Activated CD4-positive, alpha-beta memory T cell treated with anti-CD3 and anti-CD28 coated beads for 36 hours (primary cell): ENCODE measurements at regions not wholly inside any gene's neighbourhood (a gene's known extent, or its start where the extent isn't known, plus 50 kb on each side); places are given as distances from the start of the nearest gene placed in this dataset.

Experiments
- CTCF ChIA-PET: fragments of 350-600 bp; sonication (Branson Sonifier 250); formaldehyde crosslinking; loops from one replicate; lab custom pipeline; 2021; ENCODE audit warnings: antibody characterized with exemption, inconsistent platforms; lab: Charles Lee
- POLR2A ChIA-PET: fragments of 350-600 bp; sonication (Branson Sonifier 250); formaldehyde crosslinking; loops from one replicate; lab custom pipeline; 2021; ENCODE audit warnings: antibody characterized with exemption; lab: Charles Lee
- DNase-seq: peaks from one replicate; pipeline ENCODE4 v3.0.0-alpha.2; 2020
- H3K27ac Mint-ChIP-seq: one replicate; pipeline ENCODE4 v1.8.0; 2021; ENCODE audit warnings: mixed read lengths
- H3K27me3 Mint-ChIP-seq: one replicate; pipeline ENCODE4 v1.8.0; 2021; ENCODE audit warnings: mixed read lengths
- H3K36me3 Mint-ChIP-seq: one replicate; pipeline ENCODE4 v1.8.0; 2021; ENCODE audit warnings: mixed read lengths
- H3K4me1 Mint-ChIP-seq: one replicate; pipeline ENCODE4 v1.8.0; 2021; ENCODE audit warnings: low read depth, mixed read lengths
- H3K4me3 Mint-ChIP-seq: one replicate; pipeline ENCODE4 v1.8.0; 2021; ENCODE audit warnings: mild to moderate bottlenecking, mixed read lengths
- H3K9me3 Mint-ChIP-seq: one replicate; pipeline ENCODE4 v1.8.0; 2021; ENCODE audit warnings: mixed read lengths
- intact Hi-C: fragments of 100-400 bp; cut with micrococcal nuclease; formaldehyde crosslinking; loops from one replicate; pipeline ENCODE4 v1.15.1; 2023

- no peaks in the 10 kb centered on the region for H3K9me3 Mint-ChIP-seq
- H3K27ac Mint-ChIP-seq = no peak overlapping the region
- H3K4me1 Mint-ChIP-seq = no peaks in the 10 kb centered on the region
- DNase-seq = no peak
- POLR2A ChIA-PET = no interaction called here
- peaks cover 48% of the 10 kb centered on the region for H3K27me3 Mint-ChIP-seq
- H3K36me3 Mint-ChIP-seq = no peaks in the 10 kb centered on the region
- H3K4me3 Mint-ChIP-seq = no peak overlapping the region
- intact Hi-C loops = no loop called here
- CTCF ChIA-PET = no interaction called here
Observed at GRCh38 chr11:116502641-116503061, 270.1 kb downstream of the BUD13 start.

GRCh38 chr11:116501728-116502127, 271.1 kb downstream of the BUD13 start:
- DNase-seq = no peak
- H3K27ac Mint-ChIP-seq = no peak overlapping the region
- H3K27me3 Mint-ChIP-seq = peaks cover 46% of the 10 kb centered on the region
- H3K36me3 Mint-ChIP-seq = no peaks in the 10 kb centered on the region
- H3K4me3 Mint-ChIP-seq = no peak overlapping the region
- CTCF ChIA-PET = no interaction called here
- no peaks in the 10 kb centered on the region for H3K4me1 Mint-ChIP-seq
- intact Hi-C loops = no loop called here
- POLR2A ChIA-PET = interaction anchor here (0.5 kb wide), 1 partner anchor 1327 kb away, joined by 4 read pairs; no protein-coding TSS in a partner anchor
- no peaks in the 10 kb centered on the region for H3K9me3 Mint-ChIP-seq

GRCh38 chr11:116500947-116501602, 271.7 kb downstream of the BUD13 start:
- DNase-seq = no peak
- intact Hi-C loops = no loop called here
- CTCF ChIA-PET = no interaction called here
- POLR2A ChIA-PET = interaction anchor here (0.5 kb wide), 1 partner anchor 1327 kb away, joined by 4 read pairs; no protein-coding TSS in a partner anchor
- no peaks in the 10 kb centered on the region for H3K4me1 Mint-ChIP-seq
- H3K36me3 Mint-ChIP-seq = no peaks in the 10 kb centered on the region
- no peak overlapping the region for H3K4me3 Mint-ChIP-seq
- H3K27me3 Mint-ChIP-seq = peaks cover 44% of the 10 kb centered on the region
- no peaks in the 10 kb centered on the region for H3K9me3 Mint-ChIP-seq
- H3K27ac Mint-ChIP-seq = no peak overlapping the region

- Mint-ChIP-seq H3K27ac (no peak overlapping the region), H3K4me3 (no peak overlapping the region), H3K9me3 (no peaks in the 10 kb centered on the region), H3K4me1 (no peaks in the 10 kb centered on the region), H3K36me3 (no peaks in the 10 kb centered on the region), H3K27me3 (peaks cover 40% of the 10 kb centered on the region)
- ChIA-PET CTCF (interaction anchor here (0.7 to 2.3 kb wide), 6 partner anchors 9 to 141 kb away, joined by 3 to 8 read pairs (median 4); no protein-coding TSS in a partner anchor), POLR2A (no interaction called here)
- DNase-seq = no peak
- intact Hi-C loops = no loop called here
Observed at GRCh38 chr11:116500026-116500946, 272.5 kb downstream of the BUD13 start.

- H3K36me3 Mint-ChIP-seq = no peaks in the 10 kb centered on the region
- H3K9me3 Mint-ChIP-seq = no peaks in the 10 kb centered on the region
- CTCF ChIA-PET = interaction anchor here (0.7 to 2.3 kb wide), 9 partner anchors 8 to 142 kb away, joined by 3 to 8 read pairs (median 4); no protein-coding TSS in a partner anchor
- no peak overlapping the region for H3K27ac Mint-ChIP-seq
- POLR2A ChIA-PET = no interaction called here
- no peaks in the 10 kb centered on the region for H3K4me1 Mint-ChIP-seq
- H3K4me3 Mint-ChIP-seq = no peak overlapping the region
- intact Hi-C loops = no loop called here
- DNase-seq = peak; percentile 72
- peaks cover 37% of the 10 kb centered on the region for H3K27me3 Mint-ChIP-seq
Observed at GRCh38 chr11:116499396-116500003, 273.3 kb downstream of the BUD13 start.

- Mint-ChIP-seq H3K4me3 (no peak overlapping the region), H3K27me3 (peaks cover 26% of the 10 kb centered on the region), H3K27ac (no peak overlapping the region), H3K36me3 (no peaks in the 10 kb centered on the region), H3K9me3 (no peaks in the 10 kb centered on the region), H3K4me1 (no peaks in the 10 kb centered on the region)
- ChIA-PET POLR2A (no interaction called here), CTCF (interaction anchor here (0.9 to 2.3 kb wide), 5 partner anchors 9 to 1173 kb away, joined by 3 to 8 read pairs (median 4); no protein-coding TSS in a partner anchor)
- intact Hi-C loops = no loop called here
- no peak for DNase-seq
Observed at GRCh38 chr11:116498161-116498560, 274.6 kb downstream of the BUD13 start.

GRCh38 chr11:116492600-116492999, 280.2 kb downstream of the BUD13 start:
- ChIA-PET POLR2A (no interaction called here), CTCF (no interaction called here)
- no peaks in the 10 kb centered on the region for H3K9me3 Mint-ChIP-seq
- no peak overlapping the region for H3K4me3 Mint-ChIP-seq
- no peak for DNase-seq
- no peak overlapping the region for H3K27ac Mint-ChIP-seq
- no peaks in the 10 kb centered on the region for H3K4me1 Mint-ChIP-seq
- peaks cover 5% of the 10 kb centered on the region for H3K27me3 Mint-ChIP-seq
- intact Hi-C loops = no loop called here
- no peaks in the 10 kb centered on the region for H3K36me3 Mint-ChIP-seq

GRCh38 chr11:116488836-116489389, 283.9 kb downstream of the BUD13 start:
- intact Hi-C loops = no loop called here
- DNase-seq = no peak
- H3K27me3 Mint-ChIP-seq = peaks cover 10% of the 10 kb centered on the region
- no peaks in the 10 kb centered on the region for H3K4me1 Mint-ChIP-seq
- H3K36me3 Mint-ChIP-seq = no peaks in the 10 kb centered on the region
- no peak overlapping the region for H3K27ac Mint-ChIP-seq
- H3K4me3 Mint-ChIP-seq = no peak overlapping the region
- ChIA-PET CTCF (no interaction called here), POLR2A (no interaction called here)
- H3K9me3 Mint-ChIP-seq = no peaks in the 10 kb centered on the region

- CTCF ChIA-PET = no interaction called here
- H3K27ac Mint-ChIP-seq = no peak overlapping the region
- H3K9me3 Mint-ChIP-seq = no peaks in the 10 kb centered on the region
- H3K4me3 Mint-ChIP-seq = no peak overlapping the region
- POLR2A ChIA-PET = no interaction called here
- no peaks in the 10 kb centered on the region for H3K4me1 Mint-ChIP-seq
- peaks cover 11% of the 10 kb centered on the region for H3K27me3 Mint-ChIP-seq
- no peak for DNase-seq
- no peaks in the 10 kb centered on the region for H3K36me3 Mint-ChIP-seq
- intact Hi-C loops = no loop called here
Observed at GRCh38 chr11:116485425-116485824, 287.4 kb downstream of the BUD13 start.

- POLR2A ChIA-PET = no interaction called here
- intact Hi-C loops = no loop called here
- H3K27ac Mint-ChIP-seq = no peak overlapping the region
- no peak for DNase-seq
- no peak overlapping the region for H3K4me3 Mint-ChIP-seq
- H3K27me3 Mint-ChIP-seq = peaks cover 6% of the 10 kb centered on the region
- H3K4me1 Mint-ChIP-seq = no peaks in the 10 kb centered on the region
- CTCF ChIA-PET = interaction anchor here (0.6 to 1.6 kb wide), 2 partner anchors 158 to 1744 kb away, joined by 3 read pairs; no protein-coding TSS in a partner anchor
- no peaks in the 10 kb centered on the region for H3K36me3 Mint-ChIP-seq
- no peaks in the 10 kb centered on the region for H3K9me3 Mint-ChIP-seq
Observed at GRCh38 chr11:116482716-116483115, 290.1 kb downstream of the BUD13 start.

GRCh38 chr11:116481126-116481675, 291.6 kb downstream of the BUD13 start:
- POLR2A ChIA-PET = no interaction called here
- H3K27me3 Mint-ChIP-seq = peaks cover 6% of the 10 kb centered on the region
- no peak for DNase-seq
- H3K4me3 Mint-ChIP-seq = no peak overlapping the region
- intact Hi-C loops = no loop called here
- no peaks in the 10 kb centered on the region for H3K36me3 Mint-ChIP-seq
- no peak overlapping the region for H3K27ac Mint-ChIP-seq
- H3K4me1 Mint-ChIP-seq = no peaks in the 10 kb centered on the region
- CTCF ChIA-PET = no interaction called here
- H3K9me3 Mint-ChIP-seq = no peaks in the 10 kb centered on the region
